Suprapubic skin (tissue), 4 donors: ENCODE measurements at regions not wholly inside any gene's neighbourhood (a gene's known extent, or its start where the extent isn't known, plus 50 kb on each side); places are given as distances from the start of the nearest gene placed in this dataset.
"Not testable (repeated sequence)": the region's sequence is repeated elsewhere in the genome, so short reads cannot be mapped to it uniquely, and the experiment has no call there.

ENCODE experiments used
- DNase-seq, 2 donors: peaks; one replicate each; pipeline ENCODE4 v3.0.0-alpha.2; 2019; ENCODE audit warnings: low spot score in 2 of 2
- H3K27ac ChIP-seq: fragments of 200-600 bp; sonication (generic); one replicate; pipeline ENCODE4 v1.5.1; 2019
- H3K27me3 ChIP-seq: fragments of 200-600 bp; sonication (generic); one replicate; pipeline ENCODE4 v1.5.1; 2019
- H3K36me3 ChIP-seq: fragments of 200-600 bp; sonication (generic); one replicate; pipeline ENCODE4 v1.5.1; 2019
- H3K4me1 ChIP-seq: fragments of 200-600 bp; sonication (generic); one replicate; pipeline ENCODE4 v1.5.1; 2019
- H3K4me3 ChIP-seq: fragments of 200-600 bp; sonication (generic); one replicate; pipeline ENCODE4 v1.5.1; 2019; ENCODE audit warnings: mild to moderate bottlenecking
- H3K9me3 ChIP-seq: fragments of 200-600 bp; sonication (generic); one replicate; pipeline ENCODE4 v1.5.1; 2019
- CTCF ChIP-seq, 2 donors: fragments of 200-600 bp in 1 of 2; fragments of 450-650 bp in 1 of 2; sonication (generic) in 1 of 2; IDR thresholded peaks; one replicate each; pipeline ENCODE4 v1.5.1; 2016 to 2019; ENCODE audit warnings: antibody characterized with exemption in 2 of 2, mild to moderate bottlenecking in 1 of 2, moderate library complexity in 1 of 2
- EP300 ChIP-seq: sonication (generic); formaldehyde crosslinking; IDR thresholded peaks from one replicate; pipeline ENCODE4 v1.6.1; 2017; ENCODE audit warnings: antibody characterized with exemption
- POLR2A ChIP-seq, 2 donors: fragments of 450-650 bp; IDR thresholded peaks; one replicate each; pipeline ENCODE4 v1.6.1; 2017; ENCODE audit warnings: antibody characterized with exemption in 2 of 2, mild to moderate bottlenecking in 2 of 2, moderate library complexity in 2 of 2
- POLR2AphosphoS5 ChIP-seq, 3 donors: sonication (generic); formaldehyde crosslinking; IDR thresholded peaks; one replicate each; pipeline ENCODE4 v1.6.1; 2017; ENCODE audit warnings: antibody characterized with exemption in 3 of 3
- WGBS: methylation state at CpG from one replicate; pipeline ENCODE4 v1.1.5; 2018; 5-methylcytosine and 5-hydroxymethylcytosine counted together

DNA sequence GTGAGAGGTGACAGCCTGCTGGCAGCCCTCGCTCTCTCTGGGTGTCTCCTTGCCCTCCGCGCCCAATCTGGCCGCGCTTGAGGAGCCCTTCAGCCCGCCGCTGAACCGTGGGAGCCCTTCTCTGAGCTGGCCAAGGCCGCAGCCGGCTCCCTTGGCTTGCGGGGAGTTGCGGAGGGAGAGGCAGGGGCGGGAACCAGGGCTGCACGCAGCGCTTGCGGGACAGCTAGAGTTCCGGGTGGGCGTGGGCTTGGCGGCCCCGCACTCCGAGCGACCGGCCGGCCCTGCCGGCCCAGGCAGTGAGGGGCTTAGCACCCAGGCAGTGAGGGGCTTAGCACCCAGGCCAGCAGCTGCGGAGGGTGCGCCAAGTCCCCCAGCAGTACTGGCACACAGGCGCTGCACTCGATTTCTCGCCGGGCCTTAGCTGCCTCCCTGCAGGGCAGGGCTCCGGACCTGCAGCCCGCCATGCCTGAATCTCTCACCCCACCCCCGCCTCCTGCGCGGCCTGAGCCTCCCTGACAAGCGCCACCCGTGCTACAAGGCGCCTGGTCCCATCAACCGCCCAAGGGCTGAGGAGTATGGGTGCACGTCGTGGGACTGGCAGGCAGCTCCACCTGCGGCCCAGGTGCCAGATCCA lies 1526.1 kb downstream of the FAM181B start:
- WGBS, result 97% methylated on average over 8 of the region's 43 CpGs
- Histone ChIP-seq H3K4me1 (no peaks in the 10 kb centered on the region), H3K9me3 (no peaks in the 10 kb centered on the region), H3K27ac (no peak overlapping the region), H3K4me3 (no peak overlapping the region), H3K36me3 (no peaks in the 10 kb centered on the region), H3K27me3 (no peaks in the 10 kb centered on the region)
- no peak for DNase-seq
- TF ChIP-seq EP300, result no peak
- TF ChIP-seq CTCF (IDR thresholded peaks at IDR 0.05), result no peak
- TF ChIP-seq POLR2AphosphoS5 (IDR thresholded peaks at IDR 0.05), result no peak
- no peak for TF ChIP-seq POLR2A (IDR thresholded peaks at IDR 0.05)

DNA sequence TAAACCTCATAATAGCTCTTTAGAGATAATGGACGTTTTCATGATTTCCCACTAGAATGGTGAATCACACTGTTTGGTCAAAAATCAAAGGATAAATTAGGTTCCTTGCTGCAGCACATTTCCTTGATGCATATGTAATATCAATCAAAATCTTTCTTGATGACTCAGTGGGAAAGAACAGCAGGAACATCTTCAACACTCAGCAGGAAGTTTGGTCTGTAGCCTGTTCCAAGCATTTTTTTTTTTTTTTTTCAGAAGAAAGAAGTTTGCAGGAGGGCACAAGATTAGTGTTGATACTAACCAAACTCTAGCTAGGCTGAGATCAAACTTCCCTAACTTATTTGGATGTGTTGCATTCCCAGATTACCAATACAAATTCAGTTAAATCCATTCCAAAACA lies 1529.8 kb downstream of the FAM181B start:
- H3K36me3 ChIP-seq, result no peaks in the 10 kb centered on the region
- TF ChIP-seq CTCF (IDR thresholded peaks at IDR 0.05), result no peak
- TF ChIP-seq EP300, result no peak
- no peak for TF ChIP-seq POLR2A (IDR thresholded peaks at IDR 0.05)
- no peak for TF ChIP-seq POLR2AphosphoS5 (IDR thresholded peaks at IDR 0.05)

DNA sequence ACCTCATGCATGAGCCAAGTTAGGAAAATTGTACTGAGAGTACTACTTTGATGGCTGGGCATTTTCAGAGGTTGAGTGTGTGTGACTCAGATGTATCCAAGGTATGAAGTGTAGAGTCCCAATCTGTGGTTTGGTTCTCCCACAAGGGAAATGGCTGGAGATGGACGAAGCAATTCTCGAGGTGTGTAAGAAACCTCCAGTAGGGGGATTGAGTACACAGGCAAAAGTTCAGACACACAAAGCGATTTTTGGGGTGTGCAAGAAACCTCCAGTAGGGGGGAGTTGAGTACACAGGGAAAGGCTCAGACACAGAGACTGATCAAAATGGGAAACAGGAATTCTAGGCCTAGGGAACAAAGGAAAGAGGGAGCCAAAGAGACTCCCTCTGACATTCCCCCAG lies 1536.3 kb downstream of the FAM181B start:
- H3K4me3 ChIP-seq, result no peak overlapping the region
- H3K36me3 ChIP-seq, result no peaks in the 10 kb centered on the region
- TF ChIP-seq CTCF (IDR thresholded peaks at IDR 0.05) (no peak), POLR2AphosphoS5 (IDR thresholded peaks at IDR 0.05) (no peak), POLR2A (IDR thresholded peaks at IDR 0.05) (no peak), EP300 (no peak)
- WGBS, result 86% methylated on average over 3 of the region's 3 CpGs
- no peaks in the 10 kb centered on the region for H3K9me3 ChIP-seq
- no peaks in the 10 kb centered on the region for H3K4me1 ChIP-seq
- H3K27me3 ChIP-seq, result no peaks in the 10 kb centered on the region
- DNase-seq, result no peak
- no peak overlapping the region for H3K27ac ChIP-seq

More for the DNA sequence above, 1529.8 kb downstream of the FAM181B start:
- H3K27ac ChIP-seq, result no peak overlapping the region
- H3K9me3 ChIP-seq, result no peaks in the 10 kb centered on the region
- no peaks in the 10 kb centered on the region for H3K4me1 ChIP-seq
- no peaks in the 10 kb centered on the region for H3K27me3 ChIP-seq
- H3K4me3 ChIP-seq, result no peak overlapping the region
- no peak for DNase-seq
- 33% methylated on average over 1 of the region's 1 CpG for WGBS

DNA sequence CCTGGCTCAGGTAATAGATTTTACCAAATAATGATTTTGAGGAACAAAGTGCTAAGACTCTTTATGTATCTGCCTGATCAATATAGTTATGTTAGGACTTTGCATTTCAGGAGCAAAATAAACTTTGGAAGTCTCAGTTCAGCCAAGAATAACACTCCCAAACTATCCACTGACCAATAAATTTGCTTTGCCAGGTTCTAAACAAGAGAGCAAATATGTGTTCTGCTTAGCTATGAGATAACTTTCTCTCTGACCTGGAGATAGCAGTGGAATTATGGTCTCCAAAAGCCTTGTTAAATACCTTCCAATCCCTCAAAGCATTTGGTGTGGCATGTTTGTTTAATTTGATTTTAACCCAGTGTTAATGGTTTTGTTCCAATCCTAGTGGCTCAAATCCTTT lies 1541.1 kb downstream of the FAM181B start:
- H3K4me1 ChIP-seq, result no peaks in the 10 kb centered on the region
- no peaks in the 10 kb centered on the region for H3K9me3 ChIP-seq
- H3K27me3 ChIP-seq, result no peaks in the 10 kb centered on the region
- H3K27ac ChIP-seq, result no peak overlapping the region
- H3K4me3 ChIP-seq, result no peak overlapping the region
- DNase-seq, result no peak
- H3K36me3 ChIP-seq, result no peaks in the 10 kb centered on the region
- TF ChIP-seq CTCF (IDR thresholded peaks at IDR 0.05), result no peak
- no peak for TF ChIP-seq EP300

GRCh38 chr11:81190546-81190945 lies 1543.1 kb downstream of the FAM181B start:
- no peak overlapping the region for H3K4me3 ChIP-seq

GRCh38 chr11:81187033-81187432 lies 1546.6 kb downstream of the FAM181B start:
- not testable (repeated sequence) for H3K36me3 ChIP-seq, H3K27me3 ChIP-seq, DNase-seq, H3K4me3 ChIP-seq, H3K9me3 ChIP-seq, H3K27ac ChIP-seq, H3K4me1 ChIP-seq
- 53% methylated on average over 7 of the region's 7 CpGs for whole genome bisulfite sequencing

More at GRCh38 chr11:81190546-81190945, 1543.1 kb downstream of the FAM181B start:
- Histone ChIP-seq H3K9me3 (peaks cover 7% of the 10 kb centered on the region), H3K27ac (no peak overlapping the region), H3K4me1 (no peaks in the 10 kb centered on the region), H3K36me3 (no peaks in the 10 kb centered on the region), H3K27me3 (no peaks in the 10 kb centered on the region)
- TF ChIP-seq POLR2A (IDR thresholded peaks at IDR 0.05) (no peak), EP300 (no peak), POLR2AphosphoS5 (IDR thresholded peaks at IDR 0.05) (no peak), CTCF (IDR thresholded peaks at IDR 0.05) (no peak)
- DNase-seq, result no peak
